GM21381 (cell line): ENCODE measurements at regions not wholly inside any gene's neighbourhood (a gene's known extent, or its start where the extent isn't known, plus 50 kb on each side); places are given as distances from the start of the nearest gene placed in this dataset.

Source experiments
- ATAC-seq: cut with Tn5 transposase; IDR thresholded peaks from one replicate; pipeline ENCODE4 v1.9.1; 2021; ENCODE audit warnings: mild to moderate bottlenecking, moderate library complexity; ENCODE audit not compliant: unreplicated experiment

DNA sequence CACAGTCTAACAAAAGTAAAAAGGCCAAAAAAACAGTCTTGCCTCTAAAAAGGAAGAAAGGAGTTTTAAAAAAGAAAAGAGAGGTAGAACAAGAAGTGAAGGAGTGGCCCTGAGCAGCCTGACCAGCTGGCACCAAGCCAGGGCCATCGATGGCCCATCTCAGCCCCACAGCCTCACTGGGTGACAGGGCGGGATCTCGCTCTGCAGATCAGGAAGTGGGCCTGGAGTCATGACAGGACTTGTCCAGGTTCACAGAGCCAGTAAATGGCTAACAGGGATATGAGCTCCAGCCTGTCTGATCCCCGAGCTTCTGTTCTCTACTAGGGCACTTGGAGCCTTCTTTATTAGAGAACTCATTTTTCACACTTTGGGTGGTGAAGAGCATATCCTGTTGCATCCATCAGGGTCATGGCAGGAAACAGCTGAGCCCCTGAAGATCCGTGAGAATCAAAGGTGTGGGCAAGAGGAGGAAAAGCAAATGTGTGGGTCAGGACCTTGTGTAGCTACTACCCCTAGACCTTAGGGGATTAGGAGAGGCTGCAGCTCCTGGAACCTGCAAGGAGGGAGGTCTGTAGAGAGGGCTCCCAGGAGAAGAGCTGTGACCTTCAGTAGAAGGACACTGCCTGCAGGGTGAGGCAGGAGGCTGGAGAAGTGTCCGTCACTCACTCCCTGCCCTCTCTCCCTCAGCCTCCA is 299.0 kb upstream of the MSX2 start:
- no peak for ATAC-seq

DNA sequence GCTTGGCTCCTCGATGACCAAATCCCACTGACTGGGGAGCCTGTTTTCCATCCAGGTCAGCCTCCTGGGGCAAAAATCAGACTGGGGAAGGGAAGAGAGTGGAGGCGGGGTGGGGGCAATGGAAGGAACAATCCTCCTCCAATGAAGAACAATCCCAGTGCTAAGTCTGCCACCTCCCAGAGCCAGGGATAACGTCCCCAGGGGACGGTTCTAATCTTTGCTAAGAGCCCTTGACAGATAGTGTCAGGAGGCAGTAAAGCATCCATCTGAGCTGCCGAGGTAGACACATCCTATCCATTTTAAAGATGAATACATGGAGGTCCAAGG is 298.5 kb upstream of the MSX2 start:
- ATAC-seq = no peak

DNA sequence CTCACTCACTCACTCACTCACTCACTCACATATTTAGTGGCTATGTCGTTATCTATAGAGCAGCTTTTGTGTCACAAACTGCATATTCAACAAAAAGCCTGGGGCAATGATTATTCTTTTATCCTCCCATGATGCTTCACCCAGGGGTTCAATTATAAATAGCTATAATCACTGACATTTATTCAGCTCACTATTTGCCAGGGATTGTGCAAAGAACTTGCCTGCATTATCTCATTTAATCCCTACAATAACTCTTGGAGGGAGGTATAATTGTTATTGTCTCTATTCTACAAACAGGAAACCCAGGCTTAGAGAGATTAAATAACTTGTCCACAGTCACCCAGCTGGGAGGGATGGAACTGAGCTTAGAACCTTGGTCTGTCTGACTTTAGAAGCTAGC is 298.0 kb upstream of the MSX2 start:
- no peak for ATAC-seq

DNA sequence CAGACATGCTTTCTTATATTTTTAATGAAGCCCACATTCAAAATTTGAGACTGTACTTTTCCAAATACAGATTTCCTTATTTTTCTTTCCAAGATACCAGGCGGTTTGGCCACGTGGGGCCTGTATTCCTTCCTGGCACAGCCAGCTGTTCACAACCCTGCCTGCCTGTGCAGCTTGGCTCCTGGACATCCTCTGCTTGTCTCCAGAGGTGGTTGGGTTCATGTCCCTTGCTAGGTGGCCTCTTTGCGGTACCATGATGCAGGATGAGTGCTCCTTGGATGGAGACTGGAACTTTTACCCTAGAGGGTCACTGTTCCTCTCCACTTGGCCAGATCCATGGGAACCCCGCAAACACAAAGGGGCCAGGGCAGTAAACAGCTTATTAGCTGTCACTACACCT is 297.5 kb upstream of the MSX2 start:
- ATAC-seq = no peak

DNA sequence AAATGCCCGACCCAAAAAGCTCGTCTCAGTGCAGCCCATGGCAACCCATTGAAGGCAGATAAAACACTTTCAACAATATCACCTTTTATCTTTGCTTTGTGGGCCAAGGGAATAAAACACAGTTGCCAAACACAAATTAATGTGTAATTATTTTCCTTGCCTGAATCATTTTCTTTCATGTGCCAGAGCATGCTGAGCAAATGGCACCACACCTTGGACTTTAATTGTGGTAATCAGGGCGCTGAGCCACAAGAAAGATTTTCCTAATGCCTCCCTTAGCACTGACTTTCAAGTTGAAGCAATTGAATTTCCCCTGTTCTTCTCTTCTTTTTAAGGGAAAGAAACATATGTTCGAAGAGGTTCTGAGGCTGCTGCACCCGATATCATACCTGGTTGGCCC is 297.1 kb upstream of the MSX2 start:
- no peak for ATAC-seq

DNA sequence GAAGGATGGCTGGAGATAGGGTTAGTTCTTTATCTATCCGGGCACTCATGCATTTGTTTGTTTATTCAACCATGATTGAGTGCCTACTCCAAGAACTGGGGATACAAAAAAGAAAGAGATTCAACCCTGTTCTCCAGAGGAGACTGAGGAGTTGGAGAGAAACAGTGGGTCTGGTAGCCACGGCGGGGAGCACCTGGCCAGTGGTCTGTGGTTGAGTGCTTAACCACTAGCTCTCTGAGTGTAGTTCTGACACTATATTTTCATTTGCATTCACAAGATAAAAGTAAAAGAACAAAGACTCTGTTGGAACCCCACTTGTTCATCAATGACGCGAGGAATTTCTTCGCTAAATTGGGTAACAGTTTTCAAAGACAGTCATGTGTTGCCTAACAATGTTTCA is 295.5 kb upstream of the MSX2 start:
- no peak for ATAC-seq

DNA sequence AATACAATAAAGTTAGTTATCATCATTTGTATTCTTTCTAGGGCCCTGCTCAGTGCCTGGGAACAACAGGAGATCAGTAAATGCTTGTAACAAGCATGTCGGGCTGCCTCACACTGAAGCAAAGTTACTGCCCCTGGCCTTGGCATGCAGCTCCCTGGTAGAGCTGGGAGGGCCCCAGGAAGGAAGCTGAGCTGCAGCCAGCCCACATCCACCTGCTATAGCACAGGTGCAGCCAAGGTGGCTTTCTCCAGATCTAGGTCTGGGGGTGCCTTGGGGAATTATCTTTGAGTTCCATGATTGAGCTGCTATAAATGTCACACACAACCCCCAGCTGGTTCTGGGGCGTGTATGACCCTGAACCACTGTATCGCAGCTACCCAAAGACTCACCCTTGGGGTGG is 293.4 kb upstream of the MSX2 start:
- ATAC-seq = no peak

DNA sequence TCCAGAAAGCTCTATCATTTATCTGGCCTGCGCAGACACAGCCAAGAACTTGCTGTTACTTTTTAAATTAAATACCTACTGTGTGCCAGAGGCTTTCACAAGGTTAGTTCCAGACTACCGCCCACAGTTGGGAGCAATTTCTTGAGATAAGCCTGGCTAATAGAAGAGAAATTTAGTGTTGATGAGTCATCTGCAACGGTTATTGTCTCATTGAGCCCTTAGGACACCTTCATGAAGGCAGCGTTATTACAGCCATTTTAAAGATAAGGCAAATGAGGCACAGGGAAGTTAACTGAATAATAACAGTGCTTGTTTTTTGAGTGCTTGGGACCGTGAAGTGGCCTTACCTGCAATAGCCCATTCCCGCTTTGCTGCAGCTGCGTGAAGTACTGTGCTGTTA is 292.9 kb upstream of the MSX2 start:
- no peak for ATAC-seq

DNA sequence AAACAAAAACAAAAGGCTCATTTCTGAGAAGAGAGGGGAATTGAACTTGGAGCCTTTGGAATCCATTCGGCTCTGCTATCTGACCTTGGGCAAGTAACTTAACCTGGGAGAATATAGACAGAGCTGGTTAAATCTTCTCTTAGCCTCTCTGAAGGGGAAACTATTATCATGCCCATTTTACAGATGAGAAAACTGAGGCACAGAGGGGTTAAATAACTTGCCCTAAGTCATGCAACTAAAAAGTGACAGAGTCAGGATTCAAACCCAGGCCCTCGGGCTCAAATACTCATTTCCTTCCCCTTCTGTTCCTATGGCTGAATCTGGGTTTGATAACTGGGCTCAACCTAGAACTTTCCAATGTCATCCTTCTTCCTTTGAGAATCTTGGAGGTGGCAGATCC is 291.3 kb upstream of the MSX2 start:
- ATAC-seq = no peak

DNA sequence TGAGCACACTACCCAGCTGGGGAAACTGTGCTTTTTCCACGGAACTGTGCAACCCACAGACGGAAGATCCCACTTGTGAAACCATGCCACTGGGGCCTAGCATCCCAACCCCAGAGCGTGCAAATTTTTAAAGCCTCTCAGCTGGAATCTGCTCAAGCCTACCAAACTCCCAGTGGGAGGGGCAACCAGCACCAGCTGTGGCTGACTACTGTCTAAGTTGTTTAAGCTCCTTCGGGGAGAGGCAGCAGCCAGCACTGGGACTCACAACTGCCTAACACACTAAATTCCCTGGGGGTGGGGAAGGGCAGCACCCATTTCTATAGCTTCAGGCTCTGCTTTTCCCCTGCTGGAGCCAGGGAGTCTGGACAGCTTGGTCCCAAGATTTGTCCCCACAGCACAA is 287.6 kb upstream of the MSX2 start:
- ATAC-seq = no peak

DNA sequence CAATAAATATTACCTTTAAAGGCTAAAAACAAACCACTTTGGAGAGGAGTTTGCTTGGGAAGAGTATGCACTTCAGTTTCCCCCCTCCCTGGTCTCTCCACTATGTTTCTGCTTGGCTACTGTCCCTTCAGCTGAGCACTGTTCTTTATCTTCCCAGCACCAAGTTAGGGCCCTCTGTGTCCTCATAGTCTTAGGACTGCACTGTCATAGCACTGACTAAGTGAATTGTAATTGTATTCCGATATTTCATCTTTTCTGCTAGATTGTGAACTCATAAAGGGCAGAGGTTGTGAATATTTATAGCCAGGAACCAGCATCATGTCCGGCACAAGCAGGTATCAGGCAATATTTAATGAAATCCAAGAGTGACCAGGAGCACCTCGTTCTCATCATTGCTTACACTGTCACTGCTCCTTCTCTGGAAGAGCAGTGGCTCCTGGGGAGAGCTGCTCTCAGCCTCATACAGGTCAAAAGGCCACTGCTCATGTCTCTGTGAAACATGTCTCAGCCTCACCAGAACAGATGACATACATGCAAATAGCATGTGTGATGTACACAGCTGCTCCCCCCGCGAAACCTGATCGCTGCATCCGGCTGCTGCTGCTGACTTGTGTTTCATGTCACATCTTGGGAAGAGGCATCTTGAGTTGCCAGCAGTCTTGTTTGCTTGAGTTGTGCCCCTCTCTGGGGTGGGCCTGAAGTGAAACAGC is 279.7 kb upstream of the MSX2 start:
- ATAC-seq = no peak

DNA sequence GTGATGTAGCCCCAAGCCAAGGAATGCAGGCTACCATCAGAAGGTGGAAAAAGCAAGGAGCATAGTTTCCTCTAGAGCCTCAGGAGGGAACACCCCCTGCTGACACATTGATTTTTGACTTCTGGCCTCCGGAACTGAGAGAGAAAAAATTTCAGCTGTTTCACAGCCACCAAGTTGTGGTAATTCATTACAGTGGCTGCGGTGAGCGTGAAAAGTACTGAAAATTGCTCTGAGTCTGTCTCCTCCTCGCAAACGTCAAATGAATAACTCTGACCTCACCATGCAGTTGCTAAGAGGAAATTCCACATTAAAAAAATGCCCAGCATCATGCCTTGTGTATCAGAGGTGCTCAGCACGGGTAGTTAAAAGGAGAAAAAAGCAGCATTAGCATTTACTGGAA is 277.9 kb upstream of the MSX2 start:
- ATAC-seq = no peak

DNA sequence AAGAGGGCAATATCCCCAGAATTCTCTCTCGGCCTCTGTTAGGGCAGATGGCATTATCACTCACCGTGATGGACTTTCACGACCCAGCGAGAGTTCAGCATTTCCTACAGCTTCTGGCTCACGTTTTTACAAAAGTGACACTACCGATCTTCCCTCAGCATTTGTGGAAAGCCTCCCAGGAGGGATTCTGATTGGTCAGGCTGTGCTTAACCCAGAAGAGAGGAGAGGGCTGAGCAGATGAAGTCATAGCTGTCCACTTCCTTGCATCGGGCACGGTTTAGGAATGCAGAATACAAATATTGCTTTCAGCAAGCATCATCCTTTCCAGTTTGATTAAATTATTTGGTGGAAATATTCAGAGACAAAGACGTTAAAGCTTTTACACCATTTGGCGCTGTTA is 277.4 kb upstream of the MSX2 start:
- no peak for ATAC-seq

DNA sequence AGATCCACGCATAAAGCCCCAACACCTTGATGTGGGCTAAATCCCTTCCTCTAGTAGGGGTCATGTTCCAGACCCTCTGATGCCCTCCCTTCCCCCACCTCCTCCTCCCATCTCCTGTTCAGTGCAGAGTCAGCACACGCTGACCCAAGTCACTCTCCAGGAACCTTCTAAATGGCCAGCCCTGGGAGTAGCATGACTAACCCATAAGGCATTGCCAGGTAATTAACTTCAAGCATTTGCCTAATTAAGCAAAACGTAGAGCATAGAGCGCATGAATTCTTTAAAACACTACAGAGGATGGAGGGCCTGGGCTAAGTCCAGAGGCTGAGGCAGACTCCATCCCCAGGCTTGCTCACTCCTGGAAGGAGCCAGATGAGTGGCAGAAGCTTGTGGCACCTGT is 276.3 kb upstream of the MSX2 start:
- no peak for ATAC-seq

DNA sequence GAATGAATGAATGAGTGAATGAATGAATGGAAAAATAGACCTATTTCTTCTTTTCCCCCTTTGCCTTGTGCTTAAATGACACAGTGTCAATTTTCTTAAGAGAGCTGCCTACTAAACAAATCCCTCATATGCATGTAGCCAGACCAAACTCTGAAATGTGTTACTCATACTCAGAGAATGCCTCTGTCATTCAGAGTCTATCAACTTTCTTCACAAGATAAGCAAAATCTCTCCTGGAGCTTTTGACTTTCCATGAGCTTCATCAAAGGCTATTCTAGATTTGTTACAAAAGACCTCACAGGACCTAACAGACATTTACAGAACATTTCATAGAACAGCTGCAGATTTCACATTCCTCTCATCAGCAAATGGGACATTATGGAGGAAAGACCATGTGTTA is 275.7 kb upstream of the MSX2 start:
- ATAC-seq = no peak

DNA sequence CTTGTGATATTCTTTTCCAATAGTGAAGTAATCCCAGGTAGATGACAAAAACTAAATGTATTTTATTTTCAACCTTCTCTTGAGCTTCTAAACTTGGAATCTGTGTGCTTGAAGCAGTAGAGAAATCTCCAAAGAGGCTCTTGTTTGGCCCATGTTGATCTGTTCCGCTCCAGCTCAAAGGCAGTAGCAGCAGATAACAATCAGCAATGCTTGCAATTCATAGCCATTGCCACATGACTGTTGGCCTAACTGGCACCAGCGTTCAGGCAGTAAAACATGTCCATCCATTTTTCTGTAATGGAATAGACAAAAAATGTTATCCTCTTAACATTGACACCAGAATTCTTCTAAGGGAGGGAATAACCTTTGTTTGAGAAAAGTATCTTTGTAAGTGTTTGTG is 270.7 kb upstream of the MSX2 start:
- ATAC-seq = no peak

DNA sequence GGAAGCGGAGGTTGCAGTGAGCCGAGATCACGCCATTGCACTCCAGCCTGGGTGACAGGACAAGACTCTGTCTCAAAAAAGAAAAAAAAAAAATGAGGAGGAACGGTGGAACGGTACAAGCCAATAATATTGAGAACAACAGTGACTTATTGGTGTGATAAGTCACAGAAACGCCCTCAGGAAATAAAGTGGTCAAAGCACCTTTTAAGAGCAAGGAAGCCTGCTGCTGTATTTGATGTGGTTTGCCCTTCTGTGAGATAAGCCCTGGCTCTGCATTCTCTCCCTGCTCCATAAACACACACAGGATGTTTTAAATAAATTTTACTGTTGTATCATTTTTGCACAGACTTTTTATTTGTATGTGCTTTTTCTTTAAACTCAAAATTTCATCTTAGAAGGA is 269.9 kb upstream of the MSX2 start:
- ATAC-seq = no peak

DNA sequence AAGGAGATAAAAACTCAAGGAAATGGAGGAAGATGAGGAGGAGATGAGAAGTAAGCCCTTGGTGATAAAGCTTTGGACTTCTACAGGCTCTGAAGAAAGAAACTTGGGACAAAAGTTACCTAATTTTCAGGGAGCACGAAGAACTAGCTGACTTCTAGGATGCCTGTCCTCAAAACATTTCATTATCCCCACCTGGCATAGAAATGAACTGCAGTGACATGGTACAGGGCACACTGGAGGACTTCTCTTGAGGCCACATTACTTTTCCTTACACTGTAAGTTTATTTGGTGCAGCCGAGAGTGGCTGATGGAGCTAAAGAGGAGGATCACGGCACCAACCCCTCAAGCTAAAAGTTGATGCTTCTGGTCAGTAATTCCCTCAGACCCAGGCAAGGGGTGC is 269.5 kb upstream of the MSX2 start:
- ATAC-seq = no peak

DNA sequence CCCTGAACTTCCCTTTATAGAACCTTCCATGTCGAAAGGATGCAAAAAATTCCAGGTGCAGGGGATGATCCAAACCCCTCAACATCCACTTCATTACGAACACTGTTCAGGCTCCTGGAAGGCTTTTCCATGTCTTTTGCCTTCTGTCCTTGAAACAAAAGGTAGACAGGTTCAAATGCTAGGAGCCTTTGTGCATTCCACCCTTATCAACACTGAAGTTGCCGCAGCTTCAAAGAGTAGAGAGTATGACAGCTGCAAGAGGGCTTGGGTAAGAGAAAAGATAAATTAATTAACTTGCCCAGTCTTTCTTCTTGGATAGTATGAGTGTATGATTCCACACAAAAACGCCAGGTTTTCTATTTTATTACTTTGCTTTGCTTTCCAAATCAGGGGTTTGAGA is 269.1 kb upstream of the MSX2 start:
- ATAC-seq = no peak

DNA sequence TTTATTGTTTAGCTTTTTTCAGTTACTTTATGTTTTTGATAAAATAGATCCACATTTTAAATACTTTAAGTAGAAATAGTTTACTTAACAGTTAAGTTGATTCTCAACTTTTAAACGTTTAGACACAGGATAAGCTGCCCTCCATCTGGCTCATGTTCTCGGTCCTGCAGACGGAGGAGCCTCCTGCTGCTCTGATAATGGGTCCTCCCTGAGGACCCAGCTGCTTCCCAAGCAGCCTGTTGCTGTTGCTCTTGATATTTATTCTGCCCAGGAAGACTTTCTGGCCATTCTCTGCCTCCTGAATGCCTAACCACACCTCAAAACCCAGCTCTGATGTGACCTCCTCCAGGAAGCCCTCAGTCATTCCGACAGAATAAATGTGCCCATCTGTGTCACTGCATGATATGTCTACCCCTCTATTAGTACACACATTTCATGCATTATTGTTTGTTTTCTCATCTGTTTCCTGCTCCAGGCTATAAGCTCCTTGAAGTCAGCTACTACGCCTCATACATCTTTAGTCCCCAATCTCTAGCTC is 267.2 kb upstream of the MSX2 start:
- ATAC-seq = no peak

DNA sequence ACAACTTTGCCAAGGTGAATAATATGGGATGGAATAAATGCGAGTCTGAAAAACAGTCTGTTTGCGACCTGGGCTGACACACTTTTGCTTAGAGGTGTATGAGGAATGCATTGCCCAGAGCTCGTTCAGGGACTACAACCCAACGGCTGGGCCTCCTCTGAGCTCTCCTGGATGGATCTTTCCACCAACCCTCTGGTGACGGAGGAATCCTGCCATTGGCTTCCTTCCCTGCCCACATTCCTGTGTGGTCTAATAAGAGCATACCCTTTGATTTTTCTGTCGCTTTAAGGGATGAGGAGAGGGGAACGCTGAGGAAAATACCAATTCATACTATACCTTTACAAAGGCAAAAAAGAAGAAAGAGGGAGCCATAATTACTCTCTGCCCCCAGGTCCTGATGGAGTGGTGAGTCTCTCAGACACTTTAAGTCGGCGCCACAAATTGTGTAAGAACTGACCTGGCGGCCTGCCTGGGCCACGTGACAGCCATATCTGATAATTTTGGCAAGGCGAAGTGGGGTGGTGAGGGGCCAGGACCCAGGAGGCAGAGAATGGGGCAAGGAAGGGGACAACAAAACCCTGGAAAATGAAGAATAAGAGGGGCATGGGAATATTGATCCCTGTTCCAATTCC is 265.2 kb upstream of the MSX2 start:
- no peak for ATAC-seq

DNA sequence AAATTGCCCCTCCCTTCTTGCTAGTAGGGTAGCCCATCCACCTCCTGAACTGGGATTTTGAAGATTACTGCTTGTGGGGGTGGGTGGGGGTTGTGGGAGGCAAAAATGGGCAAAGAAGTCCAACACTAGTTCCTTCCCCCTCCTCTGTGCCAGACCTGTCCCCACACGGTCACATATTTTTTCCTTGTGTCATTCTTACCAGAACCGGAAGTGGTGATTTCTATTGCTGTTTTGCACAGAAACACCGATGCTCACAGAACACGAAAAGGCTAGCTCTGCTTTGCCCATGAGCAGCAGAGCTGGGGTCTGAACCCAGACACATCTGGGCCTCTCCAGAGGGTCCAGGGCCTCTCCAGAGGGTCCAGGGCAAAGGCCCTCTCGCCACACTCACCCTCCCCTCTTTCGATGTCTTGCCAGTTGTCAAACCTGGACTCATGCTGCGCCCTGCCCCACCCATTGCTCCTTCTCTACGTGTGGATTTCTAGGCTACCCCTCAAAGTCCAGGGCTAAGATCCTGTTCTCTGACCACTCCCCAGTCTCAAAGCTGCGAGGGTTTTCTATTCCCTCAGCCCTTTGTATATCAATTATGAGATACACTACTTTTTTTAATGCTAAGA is 264.4 kb upstream of the MSX2 start:
- no peak for ATAC-seq
